ENCODE measurements at regions not wholly inside any gene's neighbourhood (a gene's known extent, or its start where the extent isn't known, plus 50 kb on each side); places are given as distances from the start of the nearest gene placed in this dataset.

- BruUV-seq (replicated peaks): no TSS peak
- Histone ChIP-seq H4K20me1 (ENCODE audit: insufficient read depth, low read length) (no peaks in the 10 kb centered on the region), H3K4me1 (ENCODE audit: insufficient read depth, low read length, poor library complexity, severe bottlenecking) (no peaks in the 10 kb centered on the region), H3K79me2 (ENCODE audit: insufficient read depth, low read depth, low read length) (no peaks in the 10 kb centered on the region), H3K27ac (ENCODE audit: low read depth, low read length, poor library complexity, severe bottlenecking) (no peak overlapping the region), H3K36me3 (ENCODE audit: insufficient read depth, low read length) (no peaks in the 10 kb centered on the region), H3K9me2 (ENCODE audit: insufficient read depth, low read length) (no peaks in the 10 kb centered on the region), H2AFZ (ENCODE audit: low read length) (no peak overlapping the region), H3K4me3 (ENCODE audit: low read depth, low read length, poor library complexity, severe bottlenecking) (no peak overlapping the region), H3K9me3 (ENCODE audit: low read length) (no peaks in the 10 kb centered on the region), H3K4me2 (ENCODE audit: low read length) (no peak overlapping the region)
- no peak for TF ChIP-seq EZH2phosphoT487 (IDR thresholded peaks at IDR 0.05; ENCODE audit: borderline replicate concordance, low read depth, low read length)
- TF ChIP-seq CTCF (conservative IDR thresholded peaks at IDR 0.05; ENCODE audit: low read length): no peak
- POLR2A ChIA-PET: no interaction called here
- CTCF ChIA-PET (ENCODE audit: unreplicated experiment): no interaction called here
- no peak for DNase-seq (ENCODE audit: low spot score)
- intact Hi-C loops (cut with micrococcal nuclease; ENCODE audit: unreplicated experiment): no loop called here
Measured at GRCh38 chr5:174806729-174807128, 82.3 kb downstream of the MSX2 start.

DNA sequence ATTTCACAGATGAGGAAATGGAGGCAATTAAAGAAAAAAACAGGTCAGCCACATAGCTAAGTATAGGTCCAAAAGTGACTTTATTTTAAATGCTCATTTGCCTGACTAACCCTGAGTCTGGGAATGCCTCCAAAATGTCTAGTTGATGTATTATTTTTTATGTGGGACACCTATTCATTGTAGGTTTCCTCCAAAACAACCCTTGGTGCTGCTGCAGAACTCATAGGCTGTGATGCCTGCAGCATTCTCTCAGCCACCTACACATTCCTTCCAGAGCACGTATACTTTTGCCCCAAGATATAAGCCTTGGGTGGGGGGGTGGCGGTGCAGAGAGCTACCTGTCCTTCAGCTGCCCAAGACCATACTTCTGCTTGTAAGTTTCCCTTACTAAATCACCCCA is 77.4 kb downstream of the MSX2 start:
- TF ChIP-seq EZH2phosphoT487 (IDR thresholded peaks at IDR 0.05; ENCODE audit: borderline replicate concordance, low read depth, low read length) (no peak), CTCF (conservative IDR thresholded peaks at IDR 0.05; ENCODE audit: low read length) (no peak)
- intact Hi-C loops (cut with micrococcal nuclease; ENCODE audit: unreplicated experiment): no loop called here
- Histone ChIP-seq H3K4me1 (ENCODE audit: insufficient read depth, low read length, poor library complexity, severe bottlenecking) (no peaks in the 10 kb centered on the region), H2AFZ (ENCODE audit: low read length) (no peak overlapping the region), H3K79me2 (ENCODE audit: insufficient read depth, low read depth, low read length) (no peaks in the 10 kb centered on the region), H3K4me3 (ENCODE audit: low read depth, low read length, poor library complexity, severe bottlenecking) (no peak overlapping the region), H3K4me2 (ENCODE audit: low read length) (no peak overlapping the region), H3K9me3 (ENCODE audit: low read length) (no peaks in the 10 kb centered on the region), H3K9me2 (ENCODE audit: insufficient read depth, low read length) (no peaks in the 10 kb centered on the region), H4K20me1 (ENCODE audit: insufficient read depth, low read length) (no peaks in the 10 kb centered on the region), H3K27ac (ENCODE audit: low read depth, low read length, poor library complexity, severe bottlenecking) (no peak overlapping the region), H3K36me3 (ENCODE audit: insufficient read depth, low read length) (no peaks in the 10 kb centered on the region)
- CTCF ChIA-PET (ENCODE audit: unreplicated experiment): no interaction called here
- BruUV-seq (replicated peaks): no TSS peak
- no peak for DNase-seq (ENCODE audit: low spot score)
- POLR2A ChIA-PET: no interaction called here

- intact Hi-C loops (cut with micrococcal nuclease; ENCODE audit: unreplicated experiment): no loop called here
- no peaks in the 10 kb centered on the region for H3K9me3 ChIP-seq (ENCODE audit: low read length)
- no peaks in the 10 kb centered on the region for H3K9me2 ChIP-seq (ENCODE audit: insufficient read depth, low read length)
- CTCF ChIA-PET (ENCODE audit: unreplicated experiment): no interaction called here
- POLR2A ChIA-PET: interaction anchor here (0.6 kb wide), 1 partner anchor 22 kb away, joined by 3 read pairs; no protein-coding TSS in a partner anchor
- no peaks in the 10 kb centered on the region for H4K20me1 ChIP-seq (ENCODE audit: insufficient read depth, low read length)
- no peak overlapping the region for H3K27ac ChIP-seq (ENCODE audit: low read depth, low read length, poor library complexity, severe bottlenecking)
- no peak for DNase-seq (ENCODE audit: low spot score)
- TF ChIP-seq EZH2phosphoT487 (IDR thresholded peaks at IDR 0.05; ENCODE audit: borderline replicate concordance, low read depth, low read length) (no peak), CTCF (conservative IDR thresholded peaks at IDR 0.05; ENCODE audit: low read length) (no peak)
- no TSS peak for BruUV-seq (replicated peaks)
- H3K79me2 ChIP-seq (ENCODE audit: insufficient read depth, low read depth, low read length): no peaks in the 10 kb centered on the region
- no peak overlapping the region for H3K4me2 ChIP-seq (ENCODE audit: low read length)
- no peaks in the 10 kb centered on the region for H3K4me1 ChIP-seq (ENCODE audit: insufficient read depth, low read length, poor library complexity, severe bottlenecking)
- H3K4me3 ChIP-seq (ENCODE audit: low read depth, low read length, poor library complexity, severe bottlenecking): no peak overlapping the region
- H2AFZ ChIP-seq (ENCODE audit: low read length): no peak overlapping the region
- no peaks in the 10 kb centered on the region for H3K36me3 ChIP-seq (ENCODE audit: insufficient read depth, low read length)
Measured at GRCh38 chr5:174800435-174800834, 76.1 kb downstream of the MSX2 start.
